K562 (cell line): ENCODE measurements at regions not wholly inside any gene's neighbourhood (a gene's known extent, or its start where the extent isn't known, plus 50 kb on each side); places are given as distances from the start of the nearest gene placed in this dataset.

Experiments used
- ADNP ChIP-seq: fragments of 200-800 bp; sonication (Bioruptor generic); IDR thresholded peaks from 2 replicates; pipeline ENCODE4 v1.6.1; 2016; ENCODE audit warnings: missing genetic modification characterization, missing compliant biosample characterization
- ASH1L ChIP-seq: fragments of 450-650 bp; IDR thresholded peaks from 2 replicates; pipeline ENCODE4 v1.6.1; 2018; ENCODE audit warnings: borderline replicate concordance, mild to moderate bottlenecking, low read depth; ENCODE audit not compliant: partially characterized antibody
- CBX2 ChIP-seq: fragments of 200-600 bp; sonication (generic); IDR thresholded peaks from one replicate; pipeline ENCODE4 v1.6.1; 2012; ENCODE audit warnings: mild to moderate bottlenecking, low read length, inconsistent platforms; ENCODE audit not compliant: insufficient read depth, poor library complexity, severe bottlenecking
- CBX5 ChIP-seq: IDR thresholded peaks from 2 replicates; pipeline ENCODE4 v1.6.1; 2014; ENCODE audit warnings: low read depth, borderline replicate concordance
- CCAR2 ChIP-seq: fragments of 200-400 bp; formaldehyde crosslinking; IDR thresholded peaks from 2 replicates; pipeline ENCODE4 v1.6.1; 2017; ENCODE audit warnings: mild to moderate bottlenecking, low read depth, low read length
- ETV1 ChIP-seq: fragments of 450-650 bp; conservative IDR thresholded peaks from 2 replicates; pipeline ENCODE4 v1.6.1; 2016; ENCODE audit warnings: missing genetic modification characterization, control low read depth, low read depth, missing compliant biosample characterization
- HLTF ChIP-seq: fragments of 450-650 bp; IDR thresholded peaks from 2 replicates; pipeline ENCODE4 v1.6.1; 2016
- MTA1 ChIP-seq: fragments of 450-650 bp; IDR thresholded peaks from 2 replicates; pipeline ENCODE4 v1.6.1; 2017; ENCODE audit warnings: borderline replicate concordance
- REST ChIP-seq, 2 experiments: fragments of 450-650 bp; formaldehyde crosslinking in 1 of 2; IDR thresholded peaks; 2 replicates each; pipeline versions ENCODE4 v1.4.0 to v1.6.1; 2014 to 2020; ENCODE audit warnings: mild to moderate bottlenecking in 2 of 2, borderline replicate concordance in 1 of 2, low read depth in 1 of 2
- SMARCC2 ChIP-seq: fragments of 450-650 bp; IDR thresholded peaks from 2 replicates; pipeline ENCODE4 v1.6.1; 2017; ENCODE audit warnings: antibody characterized with exemption, moderate library complexity, mild to moderate bottlenecking, low read depth
- SRSF7 ChIP-seq: fragments of 200-400 bp; formaldehyde crosslinking; optimal IDR thresholded peaks from 2 replicates; pipeline ENCODE3; 2017; ENCODE audit warnings: mild to moderate bottlenecking, low read depth, low read length
- TAL1 ChIP-seq: fragments of 450-650 bp; IDR thresholded peaks from 2 replicates; pipeline ENCODE4 v1.6.1; 2016; ENCODE audit warnings: mild to moderate bottlenecking
- ZNF584 ChIP-seq: fragments of 200-800 bp; sonication (Bioruptor generic); IDR thresholded peaks from 2 replicates; pipeline ENCODE4 v1.6.1; 2016; ENCODE audit warnings: low read depth, mild to moderate bottlenecking, missing genetic modification characterization, missing compliant biosample characterization
- TF ChIP-seq, protein P1 (sequence below): fragments of 250-450 bp; sonication (Bioruptor Pico); IDR thresholded peaks from 2 replicates; pipeline ENCODE4 v1.9.0; 2021; ENCODE audit warnings: mild to moderate bottlenecking, inconsistent platforms
- TF ChIP-seq, protein P2 (sequence below): fragments of 250-450 bp; sonication (Bioruptor Pico); IDR thresholded peaks from 2 replicates; pipeline ENCODE4 v1.4.0; 2020; ENCODE audit warnings: mild to moderate bottlenecking, moderate library complexity, borderline replicate concordance

DNA sequence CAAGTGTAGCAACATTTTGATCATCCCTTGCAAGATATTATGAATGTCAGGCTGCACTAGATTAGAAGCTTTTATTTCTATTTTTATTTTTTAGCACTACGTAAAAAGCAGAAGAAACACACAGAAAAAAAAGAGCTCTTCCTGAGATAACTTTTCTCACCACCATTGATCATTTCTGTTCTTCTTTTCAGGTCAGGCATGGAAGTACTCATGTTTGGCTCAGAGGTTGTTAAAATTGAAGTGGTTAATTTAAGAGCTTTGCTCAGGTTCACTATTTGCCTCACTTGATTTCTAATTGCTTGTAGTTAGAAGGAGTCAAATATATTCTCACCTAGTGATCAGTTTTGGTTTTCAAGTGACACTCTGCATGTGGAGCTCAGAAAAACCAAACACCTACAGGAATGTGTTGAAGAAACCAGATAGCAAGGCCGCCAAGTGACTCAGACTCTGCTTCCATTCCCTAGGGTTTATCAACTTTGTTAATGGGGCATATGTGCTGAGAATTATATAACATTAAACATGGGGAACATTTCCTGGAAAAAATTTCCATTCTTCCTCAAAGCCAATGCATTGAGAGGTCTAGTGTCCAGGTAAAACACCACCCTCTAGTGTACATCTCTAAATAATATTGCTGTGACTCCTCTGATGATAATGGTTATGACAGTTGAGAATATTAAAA, 679.8 kb downstream of the CETN3 start (continued):
- TF ChIP-seq REST (IDR thresholded peaks at IDR 0.05; ENCODE audit: borderline replicate concordance) (peak; percentile 29; the same call in 1 of the 2 replicates), REST (CRISPR knock-in tag; IDR thresholded peaks at IDR 0.05; ENCODE audit: low read depth) (no peak), HLTF (no peak), CBX5 (no peak), CCAR2 (no peak), TAL1 (no peak), ASH1L (no peak), ETV1 (no peak), CBX2 (no peak), SRSF7 (no peak), ZNF584 (no peak), MTA1 (no peak), SMARCC2 (no peak), ADNP (tag) (no peak)
- TF ChIP-seq, protein P1, sequence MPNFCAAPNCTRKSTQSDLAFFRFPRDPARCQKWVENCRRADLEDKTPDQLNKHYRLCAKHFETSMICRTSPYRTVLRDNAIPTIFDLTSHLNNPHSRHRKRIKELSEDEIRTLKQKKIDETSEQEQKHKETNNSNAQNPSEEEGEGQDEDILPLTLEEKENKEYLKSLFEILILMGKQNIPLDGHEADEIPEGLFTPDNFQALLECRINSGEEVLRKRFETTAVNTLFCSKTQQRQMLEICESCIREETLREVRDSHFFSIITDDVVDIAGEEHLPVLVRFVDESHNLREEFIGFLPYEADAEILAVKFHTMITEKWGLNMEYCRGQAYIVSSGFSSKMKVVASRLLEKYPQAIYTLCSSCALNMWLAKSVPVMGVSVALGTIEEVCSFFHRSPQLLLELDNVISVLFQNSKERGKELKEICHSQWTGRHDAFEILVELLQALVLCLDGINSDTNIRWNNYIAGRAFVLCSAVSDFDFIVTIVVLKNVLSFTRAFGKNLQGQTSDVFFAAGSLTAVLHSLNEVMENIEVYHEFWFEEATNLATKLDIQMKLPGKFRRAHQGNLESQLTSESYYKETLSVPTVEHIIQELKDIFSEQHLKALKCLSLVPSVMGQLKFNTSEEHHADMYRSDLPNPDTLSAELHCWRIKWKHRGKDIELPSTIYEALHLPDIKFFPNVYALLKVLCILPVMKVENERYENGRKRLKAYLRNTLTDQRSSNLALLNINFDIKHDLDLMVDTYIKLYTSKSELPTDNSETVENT (CRISPR knock-in tag), result no peak
- TF ChIP-seq, protein P2, sequence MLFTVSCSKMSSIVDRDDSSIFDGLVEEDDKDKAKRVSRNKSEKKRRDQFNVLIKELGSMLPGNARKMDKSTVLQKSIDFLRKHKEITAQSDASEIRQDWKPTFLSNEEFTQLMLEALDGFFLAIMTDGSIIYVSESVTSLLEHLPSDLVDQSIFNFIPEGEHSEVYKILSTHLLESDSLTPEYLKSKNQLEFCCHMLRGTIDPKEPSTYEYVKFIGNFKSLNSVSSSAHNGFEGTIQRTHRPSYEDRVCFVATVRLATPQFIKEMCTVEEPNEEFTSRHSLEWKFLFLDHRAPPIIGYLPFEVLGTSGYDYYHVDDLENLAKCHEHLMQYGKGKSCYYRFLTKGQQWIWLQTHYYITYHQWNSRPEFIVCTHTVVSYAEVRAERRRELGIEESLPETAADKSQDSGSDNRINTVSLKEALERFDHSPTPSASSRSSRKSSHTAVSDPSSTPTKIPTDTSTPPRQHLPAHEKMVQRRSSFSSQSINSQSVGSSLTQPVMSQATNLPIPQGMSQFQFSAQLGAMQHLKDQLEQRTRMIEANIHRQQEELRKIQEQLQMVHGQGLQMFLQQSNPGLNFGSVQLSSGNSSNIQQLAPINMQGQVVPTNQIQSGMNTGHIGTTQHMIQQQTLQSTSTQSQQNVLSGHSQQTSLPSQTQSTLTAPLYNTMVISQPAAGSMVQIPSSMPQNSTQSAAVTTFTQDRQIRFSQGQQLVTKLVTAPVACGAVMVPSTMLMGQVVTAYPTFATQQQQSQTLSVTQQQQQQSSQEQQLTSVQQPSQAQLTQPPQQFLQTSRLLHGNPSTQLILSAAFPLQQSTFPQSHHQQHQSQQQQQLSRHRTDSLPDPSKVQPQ (CRISPR knock-in tag), result no peak
